GM23338 (cell line): ENCODE measurements at regions not wholly inside any gene's neighbourhood (a gene's known extent, or its start where the extent isn't known, plus 50 kb on each side); places are given as distances from the start of the nearest gene placed in this dataset.

Experiments used
- ATAC-seq: fragments of 200-7000 bp; cut with Tn5 transposase; 3 replicates; pipeline ENCODE4 v1.9.1; 2020
- DNase-seq: peaks from one replicate; pipeline ENCODE4 v3.0.0-alpha.2; 2015; ENCODE audit warnings: low spot score
- H2AFZ ChIP-seq: fragments of 200-600 bp; sonication (generic); 2 replicates; pipeline ENCODE4 v1.8.0; 2016; ENCODE audit warnings: antibody characterized with exemption, mild to moderate bottlenecking, moderate library complexity
- H3F3A ChIP-seq: fragments of 200-600 bp; sonication (generic); replicated peaks from 2 replicates; pipeline ENCODE4 v1.8.0; 2017; ENCODE audit warnings: antibody characterized with exemption, mixed run types, low read depth
- H3K27ac ChIP-seq: fragments of 200-600 bp; sonication (generic); 2 replicates; pipeline ENCODE4 v1.6.1; 2016; ENCODE audit warnings: low read depth
- H3K27me3 ChIP-seq: fragments of 200-600 bp; sonication (generic); 2 replicates; pipeline ENCODE4 v1.8.0; 2016; ENCODE audit warnings: mild to moderate bottlenecking, mixed run types, moderate library complexity; ENCODE audit not compliant: insufficient read depth
- H3K36me3 ChIP-seq: fragments of 200-600 bp; sonication (generic); 2 replicates; pipeline ENCODE4 v1.8.0; 2016; ENCODE audit warnings: mild to moderate bottlenecking; ENCODE audit not compliant: insufficient read depth
- H3K4me1 ChIP-seq: fragments of 200-600 bp; sonication (generic); 2 replicates; pipeline ENCODE4 v1.8.0; 2016; ENCODE audit warnings: mild to moderate bottlenecking, moderate library complexity; ENCODE audit not compliant: insufficient read depth
- H3K4me2 ChIP-seq: fragments of 200-600 bp; sonication (generic); 2 replicates; pipeline ENCODE4 v1.7.1; 2017; ENCODE audit warnings: mixed run types
- H3K4me3 ChIP-seq: fragments of 200-600 bp; sonication (generic); 2 replicates; pipeline ENCODE4 v1.6.1; 2016; ENCODE audit warnings: mixed run types
- H3K79me2 ChIP-seq: fragments of 200-600 bp; sonication (generic); replicated peaks from 2 replicates; pipeline ENCODE4 v1.8.0; 2017; ENCODE audit warnings: mild to moderate bottlenecking; ENCODE audit not compliant: insufficient read depth
- H3K9me2 ChIP-seq: fragments of 200-600 bp; sonication (generic); 2 replicates; pipeline ENCODE4 v1.8.0; 2017; ENCODE audit not compliant: insufficient read depth
- H4K20me1 ChIP-seq: fragments of 200-600 bp; sonication (generic); replicated peaks from 2 replicates; pipeline ENCODE4 v1.8.0; 2017; ENCODE audit warnings: mild to moderate bottlenecking; ENCODE audit not compliant: insufficient read depth
- H3K27ac Mint-ChIP-seq: 2 replicates; pipeline ENCODE4 v1.8.0; 2020; ENCODE audit warnings: inconsistent platforms, mild to moderate bottlenecking, moderate library complexity, mixed read lengths
- H3K27me3 Mint-ChIP-seq: 3 replicates; pipeline ENCODE4 v1.8.0; 2022; ENCODE audit warnings: low read depth, mild to moderate bottlenecking, moderate library complexity, mixed read lengths, inconsistent platforms; ENCODE audit not compliant: insufficient read depth, poor library complexity
- H3K36me3 Mint-ChIP-seq: 3 replicates; pipeline ENCODE4 v1.8.0; 2021; ENCODE audit warnings: low read depth, mild to moderate bottlenecking, inconsistent platforms, moderate library complexity, mixed read lengths
- H3K4me1 Mint-ChIP-seq: 3 replicates; pipeline ENCODE4 v1.8.0; 2020; ENCODE audit warnings: mild to moderate bottlenecking, inconsistent platforms, mixed read lengths
- H3K4me3 Mint-ChIP-seq: 3 replicates; pipeline ENCODE4 v1.8.0; 2021; ENCODE audit warnings: moderate library complexity, mild to moderate bottlenecking, inconsistent platforms, mixed read lengths
- H3K9me3 Mint-ChIP-seq: 3 replicates; pipeline ENCODE4 v1.8.0; 2020; ENCODE audit warnings: moderate library complexity, mild to moderate bottlenecking, inconsistent platforms, mixed read lengths
- CREB1 ChIP-seq: fragments of 250-450 bp; sonication (Bioruptor Pico); IDR thresholded peaks from 2 replicates; pipeline ENCODE4 v1.5.0; 2020; ENCODE audit warnings: low read depth, mild to moderate bottlenecking, moderate library complexity
- CTCF ChIP-seq, 2 experiments: fragments of 200-600 bp in 1 of 2; sonication (generic) in 1 of 2; conservative IDR thresholded peaks; 2 replicates each; pipeline versions ENCODE4 v1.5.1 to v1.6.1; 2016 to 2017; ENCODE audit warnings: antibody characterized with exemption in 2 of 2, low read depth in 2 of 2, mild to moderate bottlenecking in 2 of 2, moderate library complexity in 1 of 2
- ETS1 ChIP-seq: IDR thresholded peaks from 2 replicates; pipeline ENCODE4 v1.6.1; 2016; ENCODE audit warnings: antibody characterized with exemption
- EZH2 ChIP-seq: fragments of 200-600 bp; sonication (generic); IDR thresholded peaks from one replicate; pipeline ENCODE4 v1.8.0; 2017; ENCODE audit warnings: antibody characterized with exemption, mild to moderate bottlenecking, low read depth; ENCODE audit not compliant: unreplicated experiment
- EZH2phosphoT487 ChIP-seq: fragments of 200-600 bp; sonication (generic); IDR thresholded peaks from one replicate; pipeline ENCODE4 v1.8.1; 2018; ENCODE audit warnings: antibody characterized with exemption; ENCODE audit not compliant: unreplicated experiment
- JUNB ChIP-seq: IDR thresholded peaks from one replicate; pipeline ENCODE4 v1.6.1; 2016; ENCODE audit warnings: antibody characterized with exemption; ENCODE audit not compliant: unreplicated experiment
- NANOG ChIP-seq: IDR thresholded peaks from 2 replicates; pipeline ENCODE4 v1.6.1; 2016; ENCODE audit warnings: antibody characterized with exemption, borderline replicate concordance
- POLR2AphosphoS5 ChIP-seq: IDR thresholded peaks from 2 replicates; pipeline ENCODE4 v1.6.1; 2016; ENCODE audit warnings: antibody characterized with exemption, low read depth
- REST ChIP-seq: IDR thresholded peaks from one replicate; pipeline ENCODE4 v1.6.1; 2018; ENCODE audit warnings: antibody characterized with exemption; ENCODE audit not compliant: unreplicated experiment
- STAT1 ChIP-seq: IDR thresholded peaks from one replicate; pipeline ENCODE4 v1.6.1; 2016; ENCODE audit warnings: antibody characterized with exemption; ENCODE audit not compliant: unreplicated experiment
- ZNF114 ChIP-seq: fragments of 250-450 bp; sonication (Bioruptor Pico); IDR thresholded peaks from 2 replicates; pipeline ENCODE4 v1.5.0; 2020; ENCODE audit warnings: mild to moderate bottlenecking, moderate library complexity
- ZNF331 ChIP-seq: fragments of 250-450 bp; sonication (Bioruptor Pico); IDR thresholded peaks from 2 replicates; pipeline ENCODE4 v1.5.0; 2020; ENCODE audit warnings: low read depth, mild to moderate bottlenecking, moderate library complexity

GRCh38 chr5:115414406-115415142 is 118.1 kb upstream of the CCDC112 start:
- no peaks in the 10 kb centered on the region for H3K27me3 ChIP-seq
- 0 out of 2 replicates have a peak overlapping the region, but pooled peaks have one; percentile 52 for H2AFZ ChIP-seq
- 0 out of 2 replicates have a peak, but pooled peaks cover 3% of the 10 kb centered on the region for H3K9me2 ChIP-seq
- no peaks in the 10 kb centered on the region for H4K20me1 ChIP-seq
- DNase-seq (no peak), ATAC-seq (no peak)
- Mint-ChIP-seq H3K27ac (no peak overlapping the region), H3K4me3 (no peak overlapping the region), H3K9me3 (no peaks in the 10 kb centered on the region; the same call in 2 of the 3 replicates), H3K27me3 (no peaks in the 10 kb centered on the region), H3K4me1 (no peaks in the 10 kb centered on the region), H3K36me3 (no peaks in the 10 kb centered on the region)
- no peaks in the 10 kb centered on the region for H3K79me2 ChIP-seq
- TF ChIP-seq JUNB (no peak), EZH2phosphoT487 (no peak), EZH2 (no peak), ETS1 (no peak), ZNF331 (no peak), CTCF (conservative IDR thresholded peaks at IDR 0.05; ENCODE audit: low read depth in 2 of 2) (no peak), CREB1 (CRISPR knock-in tag) (no peak), POLR2AphosphoS5 (no peak), STAT1 (no peak), REST (no peak), NANOG (no peak), ZNF114 (CRISPR knock-in tag) (no peak)
- no peaks in the 10 kb centered on the region for H3K36me3 ChIP-seq
- H3K4me1 ChIP-seq: no peaks in the 10 kb centered on the region
- H3F3A ChIP-seq: no peaks in the 10 kb centered on the region
- H3K27ac ChIP-seq: no peak overlapping the region
- H3K4me2 ChIP-seq: no peak overlapping the region
- no peak overlapping the region for H3K4me3 ChIP-seq
